ENCODE measurements at regions not wholly inside any gene's neighbourhood (a gene's known extent, or its start where the extent isn't known, plus 50 kb on each side); places are given as distances from the start of the nearest gene placed in this dataset.

DNA sequence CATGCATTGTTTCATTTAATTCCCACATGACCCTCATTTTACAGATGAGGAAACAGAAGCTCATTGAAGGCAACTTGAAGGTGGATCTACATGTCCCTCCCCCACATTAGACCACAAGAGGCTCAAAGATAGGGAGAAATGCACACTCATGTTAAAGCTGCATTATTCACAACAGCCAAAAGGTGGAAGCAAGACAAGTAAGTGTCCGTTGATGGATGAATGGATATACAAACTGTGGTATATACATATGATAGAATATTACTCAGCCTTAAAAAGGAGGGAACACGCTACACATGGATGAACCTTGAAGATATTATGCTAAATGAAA lies 149.7 kb upstream of the JUN start:
- peaks cover 0 to 5% (median 3%) of the 10 kb centered on the region in 3 donors for H3K36me3 Mint-ChIP-seq
- peaks cover 0 to 2% of the 10 kb centered on the region in 2 donors for H3K27me3 Mint-ChIP-seq
- Histone ChIP-seq H3K9me3 (ENCODE audit: low read length) (no peaks in the 10 kb centered on the region), H3K27me3 (ENCODE audit: insufficient read depth, low read length, poor library complexity, severe bottlenecking) (no peaks in the 10 kb centered on the region), H3K27ac (ENCODE audit: low read depth, low read length) (no peak overlapping the region), H3K4me3 (ENCODE audit: low read length) (no peak overlapping the region), H3K36me3 (ENCODE audit: insufficient read depth, low read length) (no peaks in the 10 kb centered on the region), H3K4me1 (ENCODE audit: insufficient read depth, low read length) (peaks cover 22% of the 10 kb centered on the region)
- H3K9me3 Mint-ChIP-seq: no peaks in the 10 kb centered on the region
- ChIA-PET POLR2A (no interaction called here), CTCF (interaction anchor here (1.6 kb wide), 1 partner anchor 13 kb away, joined by 4 read pairs; no protein-coding TSS in a partner anchor)
- H3K4me3 Mint-ChIP-seq: no peak overlapping the region
- peak overlapping the region in 1 of 8 donors; percentile 54 for H3K27ac Mint-ChIP-seq
- peaks cover 32 to 53% (median 36%) of the 10 kb centered on the region in 3 donors for H3K4me1 Mint-ChIP-seq
- no peak for DNase-seq

GRCh38 chr1:58934706-58935105 lies 150.9 kb upstream of the JUN start:
- H3K9me3 Mint-ChIP-seq: no peaks in the 10 kb centered on the region
- DNase-seq: no peak
- peaks cover 0 to 5% (median 3%) of the 10 kb centered on the region in 3 donors for H3K36me3 Mint-ChIP-seq
- no peak overlapping the region for H3K27ac ChIP-seq (ENCODE audit: low read depth, low read length)
- POLR2A ChIA-PET: no interaction called here
- H3K27me3 Mint-ChIP-seq: no peaks in the 10 kb centered on the region
- H3K4me3 Mint-ChIP-seq: no peak overlapping the region
- H3K9me3 ChIP-seq (ENCODE audit: low read length): no peaks in the 10 kb centered on the region
- H3K27me3 ChIP-seq (ENCODE audit: insufficient read depth, low read length, poor library complexity, severe bottlenecking): no peaks in the 10 kb centered on the region
- H3K36me3 ChIP-seq (ENCODE audit: insufficient read depth, low read length): no peaks in the 10 kb centered on the region
- H3K4me1 Mint-ChIP-seq: peaks cover 33 to 54% (median 40%) of the 10 kb centered on the region in 3 donors
- H3K27ac Mint-ChIP-seq: no peak overlapping the region
- peaks cover 17% of the 10 kb centered on the region for H3K4me1 ChIP-seq (ENCODE audit: insufficient read depth, low read length)
- H3K4me3 ChIP-seq (ENCODE audit: low read length): no peak overlapping the region
- CTCF ChIA-PET: interaction anchor here (1.6 kb wide), 1 partner anchor 14 kb away, joined by 4 read pairs; no protein-coding TSS in a partner anchor

- H3K36me3 Mint-ChIP-seq: peaks cover 0 to 2% (median 0%) of the 10 kb centered on the region in 3 donors
- H3K36me3 ChIP-seq (ENCODE audit: insufficient read depth, low read length): no peaks in the 10 kb centered on the region
- peaks cover 51 to 62% (median 60%) of the 10 kb centered on the region in 3 donors for H3K4me1 Mint-ChIP-seq
- ChIA-PET CTCF (interaction anchor here (1.1 to 1.4 kb wide), 3 partner anchors 11 to 31 kb away, joined by 3 read pairs; no protein-coding TSS in a partner anchor), POLR2A (no interaction called here)
- H3K4me1 ChIP-seq (ENCODE audit: insufficient read depth, low read length): peaks cover 35% of the 10 kb centered on the region
- H3K27me3 ChIP-seq (ENCODE audit: insufficient read depth, low read length, poor library complexity, severe bottlenecking): no peaks in the 10 kb centered on the region
- H3K9me3 Mint-ChIP-seq: no peaks in the 10 kb centered on the region
- DNase-seq: no peak
- no peaks in the 10 kb centered on the region for H3K9me3 ChIP-seq (ENCODE audit: low read length)
- H3K27ac ChIP-seq (ENCODE audit: low read depth, low read length): no peak overlapping the region
- no peaks in the 10 kb centered on the region for H3K27me3 Mint-ChIP-seq
- no peak overlapping the region for H3K27ac Mint-ChIP-seq
- H3K4me3 ChIP-seq (ENCODE audit: low read length): no peak overlapping the region
- H3K4me3 Mint-ChIP-seq: no peak overlapping the region
Observed at GRCh38 chr1:58936973-58937372, 153.1 kb upstream of the JUN start.

DNA sequence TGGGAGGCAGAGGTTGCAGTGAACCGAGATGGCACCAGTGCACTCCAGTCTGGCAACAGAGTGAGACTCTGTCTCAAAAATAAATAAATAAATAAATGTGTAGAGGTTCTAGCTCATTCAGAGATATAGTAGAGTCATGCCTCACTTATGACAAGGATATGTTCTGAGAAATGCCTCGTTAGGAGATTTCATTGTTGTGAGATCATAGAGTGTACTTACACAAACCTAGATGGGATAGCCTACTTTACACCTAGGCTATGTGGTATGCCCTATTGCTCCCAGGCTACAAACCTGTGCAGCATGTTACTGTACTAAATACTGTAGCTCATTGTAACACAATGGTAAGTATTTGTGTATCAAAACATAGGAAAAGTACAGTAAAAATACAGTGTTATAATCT lies 155.3 kb upstream of the JUN start:
- DNase-seq: no peak
- Mint-ChIP-seq H3K27me3 (no peaks in the 10 kb centered on the region), H3K4me3 (no peak overlapping the region), H3K36me3 (peaks cover 0 to 2% (median 0%) of the 10 kb centered on the region in 3 donors), H3K27ac (no peak overlapping the region), H3K9me3 (no peaks in the 10 kb centered on the region), H3K4me1 (peaks cover 55 to 64% (median 62%) of the 10 kb centered on the region in 3 donors)
- Histone ChIP-seq H3K4me1 (ENCODE audit: insufficient read depth, low read length) (peaks cover 47% of the 10 kb centered on the region), H3K36me3 (ENCODE audit: insufficient read depth, low read length) (no peaks in the 10 kb centered on the region), H3K27me3 (ENCODE audit: insufficient read depth, low read length, poor library complexity, severe bottlenecking) (no peaks in the 10 kb centered on the region), H3K27ac (ENCODE audit: low read depth, low read length) (no peak overlapping the region), H3K9me3 (ENCODE audit: low read length) (no peaks in the 10 kb centered on the region), H3K4me3 (ENCODE audit: low read length) (no peak overlapping the region)
- POLR2A ChIA-PET: no interaction called here
- CTCF ChIA-PET: interaction anchor here (1.7 to 1.8 kb wide), 2 partner anchors 16 to 93 kb away, joined by 3 to 4 read pairs; no protein-coding TSS in a partner anchor

DNA sequence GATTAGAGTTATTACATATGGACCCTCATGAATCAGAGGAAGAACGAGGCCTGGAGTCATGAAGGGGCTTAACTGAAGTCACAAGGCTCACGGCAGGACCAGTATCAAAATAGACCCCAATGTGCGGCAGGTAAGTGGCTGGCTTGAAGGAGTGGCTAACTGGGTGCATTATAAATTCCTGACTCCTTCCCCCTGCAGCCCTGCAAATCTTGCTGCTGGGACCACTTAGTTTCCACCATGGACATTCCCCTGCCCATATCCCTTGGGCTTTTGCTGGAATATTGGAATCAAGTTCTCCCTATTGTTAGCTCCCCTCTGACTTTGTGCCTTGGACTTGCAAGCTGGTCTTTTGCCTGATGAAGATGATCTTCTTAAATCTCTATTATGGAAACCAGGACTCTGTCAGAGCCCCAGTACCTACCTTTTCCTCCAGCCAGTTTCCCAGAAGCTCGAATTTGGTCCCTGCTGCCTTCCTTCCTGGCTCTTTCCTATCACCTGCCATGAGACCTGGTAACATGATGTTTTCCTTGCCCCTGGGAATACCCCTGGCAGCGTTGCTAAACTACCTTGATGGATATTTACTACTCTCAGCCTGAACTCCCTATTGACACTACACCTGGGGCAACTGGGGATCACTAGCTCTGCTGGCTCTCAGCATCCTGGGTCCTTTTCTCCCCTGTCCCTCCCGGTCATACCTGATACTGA lies 156.0 kb upstream of the JUN start:
- ChIA-PET POLR2A (no interaction called here), CTCF (interaction anchor here (1.1 to 1.8 kb wide), 3 partner anchors 9 to 93 kb away, joined by 3 to 4 read pairs (median 3); no protein-coding TSS in a partner anchor)
- H3K4me3 ChIP-seq (ENCODE audit: low read length): no peak overlapping the region
- Mint-ChIP-seq H3K36me3 (peaks cover 0 to 2% (median 0%) of the 10 kb centered on the region in 3 donors), H3K4me3 (peak overlapping the region in 3 of 7 donors; percentile 3 to 33 (median 7)), H3K27ac (peak overlapping the region in 1 of 8 donors; percentile 66), H3K9me3 (no peaks in the 10 kb centered on the region), H3K4me1 (peaks cover 62 to 68% (median 67%) of the 10 kb centered on the region in 3 donors), H3K27me3 (no peaks in the 10 kb centered on the region)
- H3K27ac ChIP-seq (ENCODE audit: low read depth, low read length): no peak overlapping the region
- no peaks in the 10 kb centered on the region for H3K27me3 ChIP-seq (ENCODE audit: insufficient read depth, low read length, poor library complexity, severe bottlenecking)
- H3K4me1 ChIP-seq (ENCODE audit: insufficient read depth, low read length): peaks cover 54% of the 10 kb centered on the region
- H3K9me3 ChIP-seq (ENCODE audit: low read length): no peaks in the 10 kb centered on the region
- DNase-seq: no peak
- H3K36me3 ChIP-seq (ENCODE audit: insufficient read depth, low read length): no peaks in the 10 kb centered on the region

DNA sequence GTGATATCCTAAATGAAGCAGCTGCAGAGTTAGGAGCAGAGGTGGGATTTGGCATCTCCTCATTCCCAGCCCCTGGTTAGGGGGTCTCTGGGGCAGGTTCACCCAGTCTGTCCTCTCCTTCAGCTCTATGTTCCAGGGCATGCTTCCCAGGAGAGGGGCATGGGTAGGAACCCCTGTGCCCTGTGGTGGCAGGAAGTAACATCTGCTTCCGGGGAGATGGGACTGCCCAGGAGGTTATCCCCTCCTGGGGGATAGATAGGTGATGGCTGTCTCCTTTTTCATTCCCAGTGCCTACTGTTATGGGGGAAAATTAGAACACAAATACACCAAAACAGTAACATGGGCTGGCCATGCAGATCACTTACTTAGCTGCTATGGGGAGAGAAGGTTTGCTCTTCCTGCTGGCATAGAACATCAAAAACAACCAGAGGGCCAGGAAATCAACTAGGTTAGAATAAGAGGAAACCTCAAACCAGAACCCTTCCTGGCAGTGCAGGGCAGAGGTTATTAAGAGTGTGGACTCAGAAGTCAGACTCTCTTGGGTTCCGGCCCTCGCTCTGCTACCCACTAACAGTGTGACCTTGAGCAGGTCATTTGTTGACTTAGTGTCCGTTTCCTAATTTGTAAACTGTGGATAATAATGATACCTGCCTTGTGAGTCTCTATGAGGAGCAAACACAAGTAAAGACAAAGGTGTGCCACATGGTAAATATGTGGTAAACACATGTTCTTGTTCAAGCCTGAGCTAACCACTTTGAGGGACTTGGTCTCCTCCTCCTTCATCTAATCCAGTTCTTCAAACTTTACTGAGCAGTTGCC lies 157.8 kb upstream of the JUN start:
- Mint-ChIP-seq H3K4me3 (peak overlapping the region; percentile 39 to 91 (median 76)), H3K4me1 (peaks cover 71 to 83% (median 79%) of the 10 kb centered on the region in 3 donors)

DNA sequence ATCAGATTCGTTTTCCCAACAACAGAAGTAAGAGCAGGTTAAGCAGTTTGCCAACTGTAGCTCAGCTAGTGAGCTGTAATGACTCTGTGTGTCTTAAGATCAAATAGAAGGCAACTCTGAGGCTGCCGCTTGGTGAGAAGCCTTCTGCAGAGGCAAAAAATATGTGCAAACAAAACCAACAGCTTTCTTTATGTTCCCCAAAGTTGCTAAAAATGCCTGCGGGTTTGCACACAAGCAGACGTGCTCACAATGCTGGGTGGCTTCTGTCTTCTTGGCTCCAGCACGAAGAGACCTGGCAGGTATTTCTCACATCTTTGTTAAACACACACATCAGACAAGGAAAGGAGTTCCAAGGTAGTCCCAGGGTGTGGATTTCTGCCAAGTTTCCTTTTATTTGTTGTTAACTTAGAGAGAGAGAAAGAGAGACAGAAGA lies 158.9 kb upstream of the JUN start:
- peak in 2 of 5 donors; percentile 19 to 37 for DNase-seq

More for the DNA sequence above, 157.8 kb upstream of the JUN start:
- Histone ChIP-seq H3K27me3 (ENCODE audit: insufficient read depth, low read length, poor library complexity, severe bottlenecking) (no peaks in the 10 kb centered on the region), H3K9me3 (ENCODE audit: low read length) (no peaks in the 10 kb centered on the region), H3K4me3 (ENCODE audit: low read length) (peak overlapping the region; percentile 43), H3K27ac (ENCODE audit: low read depth, low read length) (no peak overlapping the region), H3K36me3 (ENCODE audit: insufficient read depth, low read length) (no peaks in the 10 kb centered on the region), H3K4me1 (ENCODE audit: insufficient read depth, low read length) (peaks cover 61% of the 10 kb centered on the region)
- peak in 4 of 5 donors; percentile 22 to 75 (median 60) for DNase-seq
- H3K36me3 Mint-ChIP-seq: peaks cover 0 to 2% (median 0%) of the 10 kb centered on the region in 3 donors
- POLR2A ChIA-PET: interaction anchor here (0.6 to 3.5 kb wide), 8 partner anchors 16 to 158 kb away, joined by 3 to 33 read pairs (median 7); partner anchors contain the start of gene JUN
- H3K27me3 Mint-ChIP-seq: no peaks in the 10 kb centered on the region
- H3K9me3 Mint-ChIP-seq: no peaks in the 10 kb centered on the region
- CTCF ChIA-PET: interaction anchor here (0.9 to 2.4 kb wide), 6 partner anchors 10 to 160 kb away, joined by 3 to 10 read pairs (median 4); partner anchors contain the start of gene JUN
- peak overlapping the region; percentile 66 to 92 (median 82) for H3K27ac Mint-ChIP-seq

More for the DNA sequence above, 158.9 kb upstream of the JUN start:
- Mint-ChIP-seq H3K36me3 (no peaks in the 10 kb centered on the region), H3K4me3 (peak overlapping the region in 6 of 7 donors; percentile 74 to 91 (median 78)), H3K27me3 (no peaks in the 10 kb centered on the region), H3K4me1 (peaks cover 70 to 84% (median 78%) of the 10 kb centered on the region in 3 donors), H3K27ac (peak overlapping the region; percentile 37 to 95 (median 80)), H3K9me3 (peaks cover 0 to 1% (median 0%) of the 10 kb centered on the region in 5 donors)
- Histone ChIP-seq H3K27me3 (ENCODE audit: insufficient read depth, low read length, poor library complexity, severe bottlenecking) (no peaks in the 10 kb centered on the region), H3K9me3 (ENCODE audit: low read length) (no peaks in the 10 kb centered on the region), H3K36me3 (ENCODE audit: insufficient read depth, low read length) (no peaks in the 10 kb centered on the region), H3K4me3 (ENCODE audit: low read length) (peak overlapping the region; percentile 43), H3K27ac (ENCODE audit: low read depth, low read length) (no peak overlapping the region), H3K4me1 (ENCODE audit: insufficient read depth, low read length) (peaks cover 61% of the 10 kb centered on the region)
- POLR2A ChIA-PET: interaction anchor here (1.5 to 3.5 kb wide), 4 partner anchors 17 to 159 kb away, joined by 6 to 33 read pairs (median 8); partner anchors contain the start of gene JUN
- CTCF ChIA-PET: interaction anchor here (1.1 to 2.4 kb wide), 4 partner anchors 25 to 161 kb away, joined by 4 to 10 read pairs (median 5); partner anchors contain the start of gene JUN
